ENCODE measurements at regions not wholly inside any gene's neighbourhood (a gene's known extent, or its start where the extent isn't known, plus 50 kb on each side); places are given as distances from the start of the nearest gene placed in this dataset.

DNA sequence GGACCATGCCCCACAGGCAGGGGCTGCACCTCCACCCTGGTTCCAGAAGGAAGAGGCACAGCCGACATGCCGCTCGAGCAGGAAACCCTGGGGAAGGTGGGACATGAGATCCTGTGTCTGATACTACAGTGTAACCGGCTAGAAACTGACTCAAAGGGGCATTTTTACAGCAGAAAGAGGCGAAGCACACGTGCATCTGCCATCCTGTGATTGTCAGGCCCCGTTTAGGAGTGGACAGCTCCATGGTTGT is 62.7 kb downstream of the SIK1 start:
- no peak for TF ChIP-seq CTCF (IDR thresholded peaks at IDR 0.05)
- no peak for TF ChIP-seq POLR2A (IDR thresholded peaks at IDR 0.05)
